SK-N-SH treated with all-trans-retinoic acid at 6 μM for 48 hours (cell line): ENCODE measurements at regions not wholly inside any gene's neighbourhood (a gene's known extent, or its start where the extent isn't known, plus 50 kb on each side); places are given as distances from the start of the nearest gene placed in this dataset.

Source experiments
- ATAC-seq: fragments of 200-7000 bp; cut with Tn5 transposase; 3 replicates; pipeline ENCODE4 v1.9.1; 2020; ENCODE audit warnings: mild to moderate bottlenecking, moderate library complexity
- BACH2 ChIP-seq: fragments of 250-450 bp; sonication (Bioruptor Pico); IDR thresholded peaks from 2 replicates; pipeline ENCODE4 v1.9.0; 2021; ENCODE audit warnings: mild to moderate bottlenecking, borderline replicate concordance
- CREB5 ChIP-seq: fragments of 250-450 bp; sonication (Bioruptor Pico); IDR thresholded peaks from 2 replicates; pipeline ENCODE4 v1.5.1; 2020; ENCODE audit warnings: low read depth, mild to moderate bottlenecking, moderate library complexity
- CSDC2 ChIP-seq: fragments of 250-450 bp; sonication (Bioruptor Pico); IDR thresholded peaks from 2 replicates; pipeline ENCODE4 v1.5.0; 2020; ENCODE audit warnings: mild to moderate bottlenecking, moderate library complexity
- CSRNP3 ChIP-seq: fragments of 250-450 bp; sonication (Bioruptor Pico); IDR thresholded peaks from 2 replicates; pipeline ENCODE4 v1.5.1; 2021; ENCODE audit warnings: mild to moderate bottlenecking, moderate library complexity
- ESRRG ChIP-seq: fragments of 250-450 bp; sonication (Bioruptor Pico); IDR thresholded peaks from 2 replicates; pipeline ENCODE4 v1.6.1; 2021; ENCODE audit warnings: mild to moderate bottlenecking
- GLIS3 ChIP-seq: fragments of 250-450 bp; sonication (Bioruptor Pico); IDR thresholded peaks from 2 replicates; pipeline ENCODE4 v1.5.0; 2020; ENCODE audit warnings: mild to moderate bottlenecking, moderate library complexity
- ISL1 ChIP-seq: fragments of 250-450 bp; sonication (Bioruptor Pico); IDR thresholded peaks from 2 replicates; pipeline ENCODE4 v2.1.2; 2022; ENCODE audit warnings: mild to moderate bottlenecking, moderate library complexity
- OSR1 ChIP-seq: fragments of 250-450 bp; sonication (Bioruptor Pico); IDR thresholded peaks from 2 replicates; pipeline ENCODE4 v1.8.0; 2022; ENCODE audit warnings: moderate library complexity, mild to moderate bottlenecking, inconsistent platforms
- POU6F1 ChIP-seq: fragments of 250-450 bp; sonication (Bioruptor Pico); IDR thresholded peaks from 2 replicates; pipeline ENCODE4 v1.8.0; 2021; ENCODE audit warnings: low read depth, mild to moderate bottlenecking, moderate library complexity, borderline replicate concordance
- RARB ChIP-seq: fragments of 250-450 bp; sonication (Bioruptor Pico); IDR thresholded peaks from 2 replicates; pipeline ENCODE4 v1.8.0; 2021; ENCODE audit warnings: mild to moderate bottlenecking, moderate library complexity
- SNAI2 ChIP-seq: fragments of 250-450 bp; sonication (Bioruptor Pico); IDR thresholded peaks from 2 replicates; pipeline ENCODE4 v1.5.0; 2020; ENCODE audit warnings: mild to moderate bottlenecking, moderate library complexity
- TCF4 ChIP-seq: fragments of 250-450 bp; sonication (Bioruptor Pico); IDR thresholded peaks from 2 replicates; pipeline ENCODE4 v1.8.0; 2021; ENCODE audit warnings: mild to moderate bottlenecking, moderate library complexity, borderline replicate concordance
- TOX ChIP-seq: fragments of 250-450 bp; sonication (Bioruptor Pico); IDR thresholded peaks from 2 replicates; pipeline ENCODE4 v1.8.0; 2021; ENCODE audit warnings: mild to moderate bottlenecking, moderate library complexity, borderline replicate concordance
- TSHZ2 ChIP-seq: fragments of 250-450 bp; sonication (Bioruptor Pico); IDR thresholded peaks from 2 replicates; pipeline ENCODE4 v1.5.0; 2020; ENCODE audit warnings: mild to moderate bottlenecking, moderate library complexity
- ZC3H10 ChIP-seq: fragments of 250-450 bp; sonication (Bioruptor Pico); IDR thresholded peaks from 2 replicates; pipeline ENCODE4 v1.5.1; 2021; ENCODE audit warnings: mild to moderate bottlenecking, moderate library complexity
- ZFP3 ChIP-seq: fragments of 250-450 bp; sonication (Bioruptor Pico); IDR thresholded peaks from 2 replicates; pipeline ENCODE4 v1.5.0; 2020; ENCODE audit warnings: mild to moderate bottlenecking, moderate library complexity
- ZFP30 ChIP-seq: fragments of 450-650 bp; formaldehyde crosslinking; IDR thresholded peaks from 2 replicates; pipeline ENCODE4 v1.5.0; 2022; ENCODE audit warnings: mild to moderate bottlenecking, moderate library complexity
- ZNF565 ChIP-seq: fragments of 450-650 bp; formaldehyde crosslinking; conservative IDR thresholded peaks from 2 replicates; pipeline ENCODE4 v1.5.0; 2020; ENCODE audit warnings: low read depth, mild to moderate bottlenecking, moderate library complexity
- ZNF70 ChIP-seq: fragments of 450-650 bp; formaldehyde crosslinking; IDR thresholded peaks from 2 replicates; pipeline ENCODE4 v1.5.0; 2020; ENCODE audit warnings: mild to moderate bottlenecking, moderate library complexity
- ZNF8 ChIP-seq: fragments of 450-650 bp; formaldehyde crosslinking; IDR thresholded peaks from 2 replicates; pipeline ENCODE4 v1.5.0; 2020; ENCODE audit warnings: mild to moderate bottlenecking, moderate library complexity

- TF ChIP-seq TSHZ2 (CRISPR knock-in tag) (no peak), TOX (no peak), ISL1 (no peak), BACH2 (CRISPR knock-in tag) (no peak)
These were observed 105.2 kb upstream of the TAF1B start (continued) for GRCh38 chr2:9738062-9738461.

- TF ChIP-seq POU6F1 (CRISPR knock-in tag) (no peak), ZFP30 (CRISPR knock-in tag) (no peak), ZFP3 (CRISPR knock-in tag) (no peak), RARB (CRISPR knock-in tag) (no peak), SNAI2 (CRISPR knock-in tag) (no peak), ESRRG (CRISPR knock-in tag) (no peak), ZNF8 (no peak), OSR1 (CRISPR knock-in tag) (no peak), ISL1 (no peak), ZC3H10 (CRISPR knock-in tag) (no peak), GLIS3 (CRISPR knock-in tag) (no peak), CREB5 (CRISPR knock-in tag) (no peak), ZNF565 (CRISPR knock-in tag) (no peak), ZNF70 (CRISPR knock-in tag) (no peak), TOX (no peak), TSHZ2 (CRISPR knock-in tag) (no peak), BACH2 (CRISPR knock-in tag) (no peak)
- ATAC-seq = no peak
These were observed 104.5 kb upstream of the TAF1B start for GRCh38 chr2:9738535-9739496.

- ATAC-seq = no peak
- TF ChIP-seq ZFP30 (CRISPR knock-in tag) (no peak), CREB5 (CRISPR knock-in tag) (no peak), POU6F1 (CRISPR knock-in tag) (no peak), ZNF565 (CRISPR knock-in tag) (no peak), CSRNP3 (CRISPR knock-in tag) (no peak), ESRRG (CRISPR knock-in tag) (no peak), ZNF70 (CRISPR knock-in tag) (no peak), ISL1 (no peak), TCF4 (no peak), CSDC2 (CRISPR knock-in tag) (no peak)
These were observed 103.7 kb upstream of the TAF1B start for GRCh38 chr2:9739531-9739964.
